ENCODE measurements at regions not wholly inside any gene's neighbourhood (a gene's known extent, or its start where the extent isn't known, plus 50 kb on each side); places are given as distances from the start of the nearest gene placed in this dataset.

DNA sequence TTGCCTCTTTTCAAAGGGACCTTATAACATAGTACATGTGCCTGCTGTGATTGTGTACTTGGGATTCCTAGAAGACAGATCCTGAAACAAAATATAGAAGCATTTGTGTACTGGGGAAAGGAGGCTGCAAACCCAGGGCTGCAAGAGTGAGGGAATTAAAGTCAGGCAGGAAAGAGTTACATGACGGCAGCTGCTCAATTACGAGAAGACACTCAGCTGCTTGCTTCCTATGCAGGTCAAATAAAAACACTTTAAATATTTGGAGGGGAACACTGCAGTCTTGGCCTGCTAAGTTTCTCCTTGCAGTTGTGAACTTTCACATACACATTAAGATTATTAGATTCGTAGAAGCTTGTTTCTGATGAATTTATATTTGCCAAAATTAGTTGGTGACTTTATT, 191.9 kb upstream of the CXCL13 start:
- TF ChIP-seq CTCF (IDR thresholded peaks at IDR 0.05) (no peak), POLR2AphosphoS2 (conservative IDR thresholded peaks at IDR 0.05; ENCODE audit: low read length) (no peak), ZFP36 (IDR thresholded peaks at IDR 0.05; ENCODE audit: borderline replicate concordance, partially characterized antibody) (no peak), RAD21 (conservative IDR thresholded peaks at IDR 0.05 in 1 of 2, IDR thresholded peaks at IDR 0.05 in 1 of 2) (no peak), EP300 (IDR thresholded peaks at IDR 0.05) (no peak)
